H4 (cell line): ENCODE measurements at regions not wholly inside any gene's neighbourhood (a gene's known extent, or its start where the extent isn't known, plus 50 kb on each side); places are given as distances from the start of the nearest gene placed in this dataset.

ENCODE experiments used
- DNase-seq: peaks from one replicate; pipeline ENCODE4 v3.0.0-alpha.2; 2015; ENCODE audit warnings: low spot score

GRCh38 chr1:116232989-116233514, 121.9 kb downstream of the MAB21L3 start:
- DNase-seq: no peak

- no peak for DNase-seq
Observed at GRCh38 chr1:116234429-116234828, 123.2 kb downstream of the MAB21L3 start.

GRCh38 chr1:116239916-116240315, 128.7 kb downstream of the MAB21L3 start:
- DNase-seq: no peak

- no peak for DNase-seq
Observed at GRCh38 chr1:116242741-116243140, 130.3 kb upstream of the ATP1A1 start.

- no peak for DNase-seq
Observed at GRCh38 chr1:116243333-116244054, 129.6 kb upstream of the ATP1A1 start.

GRCh38 chr1:116246174-116246573, 126.9 kb upstream of the ATP1A1 start:
- no peak for DNase-seq

GRCh38 chr1:116252271-116252670, 120.8 kb upstream of the ATP1A1 start:
- DNase-seq: no peak

GRCh38 chr1:116252785-116253184, 120.3 kb upstream of the ATP1A1 start:
- DNase-seq: no peak

- no peak for DNase-seq
Observed at GRCh38 chr1:116253566-116254382, 119.3 kb upstream of the ATP1A1 start.

- no peak for DNase-seq
Observed at GRCh38 chr1:116254776-116255175, 118.3 kb upstream of the ATP1A1 start.

- no peak for DNase-seq
Observed at GRCh38 chr1:116255486-116256285, 117.4 kb upstream of the ATP1A1 start.

- no peak for DNase-seq
Observed at GRCh38 chr1:116256286-116256649, 116.8 kb upstream of the ATP1A1 start.

- DNase-seq: no peak
Observed at GRCh38 chr1:116256875-116257274, 116.2 kb upstream of the ATP1A1 start.

GRCh38 chr1:116257341-116257767, 115.7 kb upstream of the ATP1A1 start:
- no peak for DNase-seq

GRCh38 chr1:116257836-116258235, 115.2 kb upstream of the ATP1A1 start:
- no peak for DNase-seq

- no peak for DNase-seq
Observed at GRCh38 chr1:116258668-116259419, 114.2 kb upstream of the ATP1A1 start.

GRCh38 chr1:116259663-116260062, 113.4 kb upstream of the ATP1A1 start:
- no peak for DNase-seq

GRCh38 chr1:116260115-116260514, 112.9 kb upstream of the ATP1A1 start:
- DNase-seq: no peak

GRCh38 chr1:116260621-116261020, 112.4 kb upstream of the ATP1A1 start:
- DNase-seq: no peak

GRCh38 chr1:116261227-116261626, 111.8 kb upstream of the ATP1A1 start:
- no peak for DNase-seq

- no peak for DNase-seq
Observed at GRCh38 chr1:116262207-116262994, 110.6 kb upstream of the ATP1A1 start.
